Stimulated activated CD8-positive, alpha-beta memory T cell treated with anti-CD3 and anti-CD28 coated beads, Interleukin-4, amount 100 ng/mL, for 48 hours (primary cell): ENCODE measurements at regions not wholly inside any gene's neighbourhood (a gene's known extent, or its start where the extent isn't known, plus 50 kb on each side); places are given as distances from the start of the nearest gene placed in this dataset.
"Not testable (repeated sequence)": the region's sequence is repeated elsewhere in the genome, so short reads cannot be mapped to it uniquely, and the experiment has no call there.

ENCODE experiments used
- DNase-seq: peaks from one replicate; pipeline ENCODE4 v3.0.0-alpha.2; 2020

DNA sequence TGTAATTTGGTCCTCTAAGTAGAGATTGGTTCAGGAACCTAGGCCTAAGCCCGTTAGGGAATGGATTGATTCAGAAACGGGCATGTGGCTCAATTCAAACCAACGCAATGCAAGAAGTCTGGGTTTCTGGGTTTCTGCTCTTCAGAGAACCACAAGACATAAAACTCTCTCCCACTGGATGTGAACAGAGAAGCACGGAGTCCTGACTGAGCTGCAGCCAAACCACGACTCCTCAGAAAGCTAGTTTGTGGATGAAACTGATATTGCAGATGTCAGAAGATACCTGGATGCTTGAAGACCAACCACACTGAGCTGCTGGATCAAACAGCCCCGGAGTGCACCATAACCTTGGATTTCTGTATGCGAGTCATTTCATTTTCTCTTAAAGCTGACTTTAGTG is 50.0 kb downstream of the SOD2 start:
- DNase-seq, result no peak

DNA sequence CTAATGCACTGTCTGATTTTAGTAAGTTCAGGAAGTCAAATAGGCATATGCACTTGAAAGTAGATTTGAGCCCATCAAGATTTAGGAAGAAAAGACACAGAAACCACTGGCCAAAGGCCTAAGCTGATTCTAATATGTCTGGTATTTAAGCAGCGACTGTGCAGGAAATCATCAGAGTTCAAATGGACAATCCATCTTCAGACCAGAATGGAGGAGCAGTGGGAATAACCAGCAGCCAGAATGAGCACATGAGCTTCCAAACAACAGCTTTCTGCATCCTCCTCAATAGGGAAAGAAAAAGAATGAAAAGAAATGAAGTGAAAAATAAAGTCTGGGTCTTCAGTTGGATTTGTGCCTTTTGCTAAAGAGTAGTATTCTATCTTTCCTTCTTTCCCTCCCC is 50.6 kb downstream of the SOD2 start:
- DNase-seq, result no peak

DNA sequence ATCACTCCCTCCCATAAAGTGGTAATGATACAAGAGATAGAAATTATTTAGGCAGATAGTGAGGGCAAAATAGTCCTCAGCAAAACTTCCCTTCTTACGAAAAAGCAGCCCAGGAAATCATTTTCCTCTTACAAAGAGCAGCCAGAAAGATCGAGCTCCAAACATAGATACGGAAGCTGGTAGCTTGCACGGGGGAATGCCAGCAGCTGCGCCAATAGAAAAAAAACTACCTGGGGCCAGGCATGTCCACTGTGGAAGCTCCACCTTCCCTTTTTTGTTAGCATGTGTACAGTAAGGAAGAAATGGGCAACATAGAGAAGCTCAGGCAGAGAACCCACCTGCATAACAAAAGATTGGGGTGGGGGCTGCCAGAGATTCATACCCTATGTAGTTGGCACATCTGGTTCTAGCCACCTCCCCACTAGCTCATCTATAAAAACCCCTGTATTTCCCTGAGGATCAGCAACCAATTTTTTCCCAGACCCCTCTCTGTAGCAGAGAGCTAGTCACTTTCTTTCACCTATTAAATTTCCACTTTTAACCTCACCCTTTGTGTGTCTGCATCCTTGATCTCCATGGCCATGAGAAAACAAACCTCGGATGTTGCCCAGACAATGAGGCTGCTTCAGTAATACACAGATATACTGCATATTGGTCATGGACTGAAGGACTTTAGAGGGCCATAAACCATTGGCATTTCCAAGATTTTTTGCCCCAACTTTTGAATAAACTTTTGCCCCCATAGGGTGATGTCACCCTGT is 52.1 kb downstream of the SOD2 start:
- DNase-seq, result no peak

GRCh38 chr6:159640322-159640721 is 52.7 kb downstream of the SOD2 start:
- DNase-seq, result no peak

- DNase-seq, result no peak
Observed at GRCh38 chr6:159639721-159640120, 53.3 kb downstream of the SOD2 start.

- no peak for DNase-seq
Observed at GRCh38 chr6:159633196-159633595, 59.8 kb downstream of the SOD2 start.

DNA sequence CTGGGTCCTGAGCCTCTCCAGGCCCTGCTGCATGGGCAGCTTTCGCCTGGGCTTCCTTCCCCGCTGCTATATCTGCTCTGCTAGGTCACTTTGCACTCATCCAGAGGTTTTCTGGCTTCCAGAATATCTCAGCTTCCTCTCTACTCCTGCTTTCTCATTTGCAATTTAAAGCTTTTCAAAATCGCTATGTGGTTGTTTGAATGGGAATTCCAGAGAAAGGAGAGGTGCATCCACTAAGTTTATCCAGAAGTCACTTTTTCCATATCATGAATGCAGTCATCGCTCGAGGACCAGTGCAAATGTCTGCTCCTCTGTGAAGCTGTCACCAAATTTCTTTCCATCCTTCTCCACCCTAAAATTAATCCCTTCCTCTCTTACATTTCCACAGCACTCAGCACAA is 61.2 kb downstream of the SOD2 start:
- no peak for DNase-seq

GRCh38 chr6:159627939-159628338 is 65.1 kb downstream of the SOD2 start:
- DNase-seq, result no peak

GRCh38 chr6:159626506-159626905 is 66.5 kb downstream of the SOD2 start:
- not testable (repeated sequence) for DNase-seq

DNA sequence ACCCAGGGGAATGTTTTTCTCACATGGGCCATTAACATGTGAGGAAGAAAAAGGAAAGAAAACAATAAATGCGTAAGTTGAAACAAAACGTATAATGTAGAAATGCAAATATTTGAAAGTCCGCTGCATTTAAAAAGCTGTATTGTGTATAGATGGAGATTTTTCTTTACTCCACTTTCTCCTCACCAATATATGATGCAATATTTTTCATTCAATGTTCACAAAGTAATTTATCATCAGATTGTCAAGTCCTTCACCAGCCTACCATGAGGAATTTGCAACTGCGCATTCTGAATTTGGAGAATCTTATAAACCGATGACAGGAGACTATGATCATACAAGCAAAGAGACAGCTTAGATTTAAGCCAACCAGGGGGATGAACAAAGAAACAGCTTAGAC is 69.9 kb downstream of the SOD2 start:
- no peak for DNase-seq

- no peak for DNase-seq
Observed at GRCh38 chr6:159620947-159621346, 72.1 kb downstream of the SOD2 start.

DNA sequence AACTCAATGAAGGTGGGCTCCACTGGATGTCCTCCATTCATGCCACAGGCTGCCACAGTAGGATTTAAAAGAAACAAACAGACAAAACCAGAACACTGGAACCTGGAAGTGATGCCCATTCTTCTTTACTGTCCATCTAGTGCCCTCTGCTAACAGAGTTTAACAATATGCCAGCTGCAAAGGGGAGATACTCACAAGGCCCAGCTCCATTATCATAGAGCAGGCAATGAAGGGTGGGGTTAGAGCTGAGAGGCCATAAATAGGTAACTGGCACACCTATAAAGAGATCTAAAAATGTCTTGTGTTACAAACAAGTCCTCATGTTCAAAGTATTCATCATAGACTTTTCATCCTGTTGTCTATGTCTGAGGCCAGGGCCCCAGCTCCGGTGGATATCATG is 75.6 kb downstream of the SOD2 start:
- DNase-seq, result no peak

GRCh38 chr6:159616456-159616855 is 76.6 kb downstream of the SOD2 start:
- DNase-seq, result no peak

- no peak for DNase-seq
Observed at GRCh38 chr6:159615918-159616317, 77.1 kb downstream of the SOD2 start.

GRCh38 chr6:159610881-159611280 is 82.2 kb downstream of the SOD2 start:
- no peak for DNase-seq

GRCh38 chr6:159609652-159610178 is 83.3 kb downstream of the SOD2 start:
- DNase-seq, result no peak

- peak; percentile 30 for DNase-seq
Observed at GRCh38 chr6:159608961-159609651, 83.9 kb downstream of the SOD2 start.

DNA sequence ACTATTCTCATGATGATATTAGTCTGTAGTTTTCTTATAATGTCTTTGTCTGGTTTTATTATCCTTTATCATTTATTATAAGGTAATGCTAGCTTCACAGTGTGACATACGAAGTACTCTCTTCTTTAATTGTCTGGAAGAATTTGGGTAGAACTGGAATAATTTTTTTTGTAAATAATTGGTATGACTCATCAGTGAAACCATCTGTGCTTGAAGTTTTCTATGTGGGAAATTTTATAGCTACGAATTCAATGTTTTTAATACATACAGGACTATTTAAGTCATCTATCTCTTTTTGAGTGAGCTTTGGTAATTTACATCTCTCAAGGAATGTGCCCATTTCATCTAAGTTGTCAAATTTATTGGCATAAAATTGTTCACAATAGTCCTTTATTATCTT is 86.3 kb downstream of the SOD2 start:
- DNase-seq, result no peak

- no peak for DNase-seq
Observed at GRCh38 chr6:159604443-159604956, 88.5 kb downstream of the SOD2 start.

DNA sequence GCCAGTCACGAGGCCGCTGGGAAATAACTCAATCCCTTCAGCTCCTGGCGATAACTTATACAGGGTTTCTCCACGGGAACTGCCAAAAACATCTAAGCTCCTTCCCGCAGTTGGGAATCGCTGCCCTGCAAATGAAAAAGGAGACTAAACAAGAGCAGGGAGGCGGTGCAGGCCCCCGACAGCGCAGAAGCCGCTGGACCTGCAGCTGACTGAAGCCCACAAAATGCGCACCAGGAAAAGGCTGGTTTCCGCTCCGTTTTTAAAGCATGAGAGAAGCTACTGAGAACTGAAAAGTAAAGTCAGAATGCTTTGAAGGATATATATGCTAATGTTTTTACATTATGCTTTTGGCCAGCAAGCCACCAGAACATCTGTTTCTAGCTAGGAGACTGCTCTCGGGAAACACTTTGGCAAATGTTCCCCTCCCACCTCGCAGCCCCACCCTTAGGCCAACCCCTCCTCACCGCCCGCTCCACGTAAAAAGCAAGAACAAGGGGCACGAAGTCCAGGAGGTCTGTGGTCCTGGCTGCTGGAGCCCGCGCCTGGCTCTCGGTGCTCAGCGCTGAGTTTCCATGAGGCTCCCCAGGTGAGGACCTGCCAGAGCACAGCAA is 90.5 kb downstream of the SOD2 start:
- no peak for DNase-seq

DNA sequence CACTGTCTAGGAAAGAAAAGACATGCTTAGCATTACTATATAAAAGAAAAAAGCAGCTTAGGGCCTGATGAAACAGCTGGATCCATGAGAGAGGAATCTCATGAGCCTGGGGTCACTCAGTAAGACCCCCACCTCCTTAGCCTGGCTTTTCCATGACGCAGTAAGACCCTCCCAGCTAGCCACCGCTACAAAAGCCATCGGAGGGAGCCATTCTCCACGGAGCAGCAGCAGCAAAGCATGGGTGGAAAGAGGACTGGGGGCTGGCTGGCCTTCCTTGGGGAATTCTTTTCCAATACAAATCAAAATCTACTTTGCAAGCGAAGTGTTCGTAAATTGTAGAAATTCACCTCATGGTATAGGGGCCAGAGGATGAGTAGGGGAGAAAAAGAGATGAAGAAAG is 91.8 kb downstream of the SOD2 start:
- DNase-seq, result no peak

DNA sequence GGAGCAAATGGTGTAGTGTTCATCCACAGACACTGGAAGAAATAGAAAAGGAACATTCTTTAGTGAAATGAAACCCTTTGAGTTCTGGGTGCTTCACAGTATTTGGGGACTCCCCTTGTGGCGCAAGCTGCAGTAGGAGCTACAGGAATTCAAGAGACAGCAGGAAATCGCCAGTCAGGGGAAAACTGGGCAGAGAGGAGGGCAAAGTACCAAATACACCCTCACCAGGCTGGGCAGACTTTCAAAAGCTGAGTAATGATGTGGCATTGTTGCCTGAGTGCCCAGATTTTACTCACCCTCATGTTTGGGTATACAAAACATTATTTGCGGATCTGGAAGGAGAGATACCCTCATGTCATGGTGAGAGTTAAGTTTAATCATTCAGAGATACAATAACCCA is 97.9 kb downstream of the SOD2 start:
- no peak for DNase-seq

GRCh38 chr6:159594750-159595117 is 98.3 kb downstream of the SOD2 start:
- no peak for DNase-seq
